ENCODE measurements at regions not wholly inside any gene's neighbourhood (a gene's known extent, or its start where the extent isn't known, plus 50 kb on each side); places are given as distances from the start of the nearest gene placed in this dataset.

DNA sequence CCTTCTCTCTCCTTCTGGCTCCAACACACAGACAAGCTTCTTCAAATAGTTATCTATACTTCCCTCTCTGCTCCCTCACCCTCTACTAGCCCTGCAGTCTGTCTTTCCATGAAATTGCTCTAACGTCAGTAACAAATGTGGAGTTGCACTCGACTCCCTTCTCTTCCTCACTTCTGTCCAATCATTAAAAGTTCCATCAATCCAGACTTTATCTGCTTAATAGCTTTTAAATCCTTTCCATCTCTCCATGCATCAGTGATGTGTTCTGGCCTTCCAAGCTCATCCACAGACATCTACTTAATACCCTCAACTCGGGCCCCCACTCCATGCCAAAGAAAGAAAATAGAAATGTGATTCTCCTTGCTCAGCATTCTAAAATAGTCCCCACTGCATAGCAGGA is 422.1 kb upstream of the CDH5 start:
- DNase-seq: no peak

DNA sequence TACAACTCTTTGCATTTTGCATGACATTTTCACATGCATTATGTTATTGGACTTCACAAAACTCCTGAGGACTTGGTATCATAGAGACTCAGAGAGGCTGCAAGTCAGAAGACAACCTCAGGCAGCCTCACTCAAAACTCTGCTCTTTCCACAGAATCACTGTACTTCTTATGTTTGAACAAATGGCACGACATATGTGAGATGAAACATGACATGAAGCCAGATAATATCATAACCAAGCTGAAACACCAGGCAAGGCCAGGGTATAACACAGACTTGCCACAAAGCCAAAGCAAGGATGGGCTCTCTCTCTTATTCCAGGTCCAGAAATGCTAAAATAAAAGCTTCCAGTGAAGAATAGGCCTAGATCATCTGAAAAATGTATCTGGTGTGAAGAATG is 425.8 kb upstream of the CDH5 start:
- no peak for DNase-seq

DNA sequence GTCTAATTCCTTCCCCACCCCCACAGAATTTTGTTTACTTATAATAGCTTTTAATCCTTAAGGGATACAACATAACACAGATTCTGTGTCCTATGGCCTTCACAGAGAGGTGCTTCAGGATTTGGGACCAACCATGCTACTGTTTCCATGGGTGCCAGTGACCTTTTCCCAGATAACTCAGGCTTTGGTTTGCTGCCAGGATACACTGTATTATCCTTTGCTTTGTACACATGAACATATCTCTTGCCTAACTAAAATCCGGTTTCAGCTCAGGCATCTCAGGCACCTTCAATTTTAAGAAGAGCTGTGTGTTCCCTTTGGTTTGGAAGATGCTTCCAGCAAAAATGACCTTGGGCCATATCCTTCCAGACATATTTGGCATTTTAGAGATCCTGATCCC is 428.4 kb upstream of the CDH5 start:
- DNase-seq: no peak

DNA sequence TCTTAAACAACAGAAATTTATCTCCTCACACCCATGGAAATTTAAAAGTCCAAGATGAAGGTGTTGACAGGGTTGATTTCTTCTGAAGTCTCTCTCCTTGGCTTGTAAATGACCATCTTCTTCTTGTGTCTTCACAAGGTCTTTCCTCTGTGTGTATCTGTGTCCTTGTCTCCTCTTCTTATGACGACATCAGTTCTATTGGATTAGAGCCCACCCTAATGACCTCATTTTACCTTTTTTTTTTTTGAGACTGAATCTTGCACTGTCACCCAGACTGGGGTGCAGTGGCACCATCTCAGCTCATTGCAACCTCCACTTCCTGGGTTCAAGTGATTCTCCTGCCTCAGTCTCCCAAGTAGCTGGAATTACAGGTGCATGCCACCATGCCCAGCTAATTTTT is 429.0 kb upstream of the CDH5 start:
- DNase-seq: no peak

DNA sequence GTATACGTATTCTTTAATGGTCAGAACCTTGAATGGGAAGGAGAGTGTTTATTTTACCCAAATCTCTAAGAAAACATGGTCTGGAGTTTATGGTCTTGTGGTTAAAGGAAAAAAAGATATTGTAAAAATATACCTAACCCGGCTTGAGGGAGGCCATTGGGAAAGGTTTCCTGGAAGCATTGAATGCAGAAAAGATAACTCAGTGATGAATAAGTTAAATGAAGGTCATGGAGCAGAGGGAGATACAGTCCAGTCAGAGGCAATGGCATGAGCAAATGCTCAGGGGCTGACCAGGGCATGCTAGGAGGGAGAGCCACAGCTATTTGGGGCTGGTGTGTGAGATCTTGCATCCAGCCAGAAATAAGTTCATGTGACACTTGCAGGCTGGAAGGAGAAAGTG is 430.4 kb upstream of the CDH5 start:
- no peak for DNase-seq

DNA sequence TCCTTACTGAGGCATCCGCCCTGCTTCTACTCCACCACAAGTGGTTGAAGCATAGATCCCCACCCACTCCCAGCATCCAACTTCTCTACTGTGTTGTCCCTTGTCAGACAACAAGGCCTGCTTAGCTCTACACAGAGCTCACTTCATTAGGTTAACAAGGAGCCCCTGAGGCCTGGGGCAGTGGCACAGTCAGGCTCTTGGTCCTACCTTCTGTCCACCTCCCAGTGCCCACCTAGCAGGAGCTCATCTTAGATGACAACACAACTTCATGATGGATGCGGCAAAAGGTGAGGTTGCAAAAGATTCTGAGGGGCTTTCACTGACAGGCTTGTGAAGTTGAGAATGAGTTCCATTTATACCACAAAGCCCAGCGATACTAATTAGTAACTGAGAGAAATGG is 432.0 kb upstream of the CDH5 start:
- no peak for DNase-seq

DNA sequence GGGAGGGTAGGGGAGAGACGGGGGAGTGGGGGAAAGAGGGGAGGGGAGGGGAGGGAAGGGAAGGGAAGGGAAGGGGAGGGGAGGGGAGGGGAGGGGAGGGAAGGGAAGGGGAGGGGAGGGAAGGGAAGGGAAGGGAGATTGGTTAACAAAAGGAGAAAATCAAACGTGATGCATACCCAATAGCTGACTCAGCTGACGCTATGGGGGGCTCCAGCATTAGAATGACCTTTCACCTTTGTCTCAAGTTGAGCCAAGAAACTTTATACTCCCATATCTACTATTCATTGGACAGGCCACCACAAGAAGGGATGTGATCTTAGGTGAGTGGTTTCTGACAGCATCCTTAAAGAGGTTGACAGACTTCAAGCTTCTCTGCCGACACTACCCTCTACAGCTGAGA is 432.8 kb upstream of the CDH5 start:
- no peak for DNase-seq

DNA sequence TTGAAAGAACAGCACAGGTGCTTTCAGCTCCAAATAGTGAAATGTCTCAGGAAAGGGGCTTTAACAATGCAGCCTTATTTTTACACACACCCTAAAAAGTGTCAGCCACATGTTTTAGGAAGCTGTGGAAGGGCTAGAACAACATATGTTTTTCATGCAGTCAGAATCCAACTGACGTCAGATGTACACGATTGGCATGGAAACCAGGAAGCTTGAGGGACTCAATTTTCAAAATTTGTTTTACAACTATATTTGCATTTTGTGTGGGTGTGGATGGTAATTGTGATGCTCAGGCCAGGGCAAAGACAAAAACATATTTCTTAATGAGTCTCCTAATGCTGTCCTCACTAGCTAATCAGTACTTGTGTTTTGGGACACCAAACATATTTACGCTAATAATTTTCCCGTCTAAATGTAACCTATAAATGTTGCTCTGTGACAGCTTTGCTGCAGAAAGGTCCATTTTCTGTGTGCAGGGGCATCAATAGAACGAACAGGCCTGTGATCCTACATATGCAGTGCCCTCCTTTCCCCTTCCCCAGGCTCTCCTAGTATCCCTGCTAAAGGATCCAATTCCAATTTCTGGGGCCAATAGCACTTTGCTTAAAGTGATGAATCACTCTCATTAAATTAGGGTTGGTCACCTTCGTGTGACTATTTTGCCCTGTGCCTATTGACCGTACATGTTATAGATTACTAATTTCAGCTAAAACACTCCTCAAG is 434.0 kb upstream of the CDH5 start:
- no peak for DNase-seq

DNA sequence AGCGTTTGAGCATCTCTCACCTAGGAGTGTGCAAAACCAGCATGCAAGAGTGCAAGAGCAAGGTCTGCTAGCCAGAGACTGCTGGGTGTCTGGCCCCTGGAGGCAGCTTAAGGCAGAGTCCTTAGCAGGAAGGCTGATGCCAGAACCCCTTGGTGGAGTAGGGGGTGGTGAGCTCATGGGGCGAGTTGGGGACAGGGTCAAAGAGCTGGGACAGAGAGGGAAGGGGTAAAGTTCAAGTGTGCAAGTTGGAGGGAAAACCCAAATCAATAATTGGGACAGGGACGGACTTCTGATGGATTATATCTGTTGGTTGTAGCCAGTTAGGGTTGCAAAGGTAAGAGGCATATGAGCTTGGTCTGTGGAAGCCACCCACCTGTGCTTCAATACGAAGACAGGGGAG is 443.6 kb upstream of the CDH5 start:
- no peak for DNase-seq

DNA sequence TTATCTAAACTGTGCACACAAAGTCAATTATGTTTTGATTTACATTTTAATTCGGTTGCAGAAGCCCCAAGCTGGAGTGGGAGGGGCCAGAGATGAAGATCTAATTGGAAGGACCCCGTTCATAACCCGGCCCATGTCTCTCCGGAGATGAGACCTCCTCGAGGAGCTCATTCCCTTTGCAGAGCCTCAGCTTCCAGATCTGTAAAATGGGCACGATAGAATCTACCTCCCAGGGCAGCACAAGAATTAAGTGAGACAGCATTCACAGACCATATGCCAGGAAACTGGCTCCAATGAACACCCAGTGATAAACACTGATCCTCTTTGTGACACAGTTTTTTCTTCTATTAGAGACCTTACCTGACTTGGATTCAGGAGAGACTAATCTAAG is 446.5 kb upstream of the CDH5 start:
- no peak for DNase-seq

DNA sequence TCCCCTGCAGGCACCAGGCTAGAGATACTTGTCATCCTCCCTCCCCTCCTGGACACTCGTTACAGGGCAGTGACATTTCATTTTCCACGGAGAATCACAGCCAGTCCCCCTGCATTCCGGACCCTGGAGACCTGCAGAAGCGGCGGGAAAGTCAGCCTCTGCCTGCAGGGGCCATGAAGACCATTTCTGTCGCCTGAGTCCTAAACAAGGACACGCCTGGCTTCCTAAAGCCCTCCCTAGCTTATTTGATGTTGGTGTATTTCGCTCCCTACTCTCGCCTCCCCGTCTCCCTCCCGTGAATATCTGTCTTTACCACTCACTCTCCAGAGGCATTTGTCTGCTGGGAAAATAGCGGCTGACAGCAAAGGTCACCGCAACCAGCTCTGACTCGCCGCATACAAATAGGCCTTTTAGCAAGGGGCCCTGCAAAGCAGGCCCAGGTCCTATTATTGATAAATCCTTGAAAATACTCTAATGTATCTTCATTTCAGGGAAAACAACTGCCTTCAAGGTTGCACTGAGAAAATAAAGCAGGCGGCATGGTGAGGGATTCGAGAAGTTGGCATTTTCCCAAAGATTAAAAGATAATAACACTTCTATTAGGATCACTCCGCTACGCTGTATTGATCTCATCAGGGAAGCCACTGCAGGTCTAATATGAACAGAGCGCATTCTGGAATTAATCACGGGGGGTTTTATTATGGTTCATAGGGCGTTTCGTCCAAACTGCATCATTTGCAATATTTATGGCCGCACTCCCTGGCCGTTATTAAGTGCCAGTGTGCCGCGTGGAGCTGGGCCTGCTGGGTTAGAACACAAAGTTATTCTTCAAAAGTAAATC is 447.1 kb upstream of the CDH5 start:
- no peak for DNase-seq

DNA sequence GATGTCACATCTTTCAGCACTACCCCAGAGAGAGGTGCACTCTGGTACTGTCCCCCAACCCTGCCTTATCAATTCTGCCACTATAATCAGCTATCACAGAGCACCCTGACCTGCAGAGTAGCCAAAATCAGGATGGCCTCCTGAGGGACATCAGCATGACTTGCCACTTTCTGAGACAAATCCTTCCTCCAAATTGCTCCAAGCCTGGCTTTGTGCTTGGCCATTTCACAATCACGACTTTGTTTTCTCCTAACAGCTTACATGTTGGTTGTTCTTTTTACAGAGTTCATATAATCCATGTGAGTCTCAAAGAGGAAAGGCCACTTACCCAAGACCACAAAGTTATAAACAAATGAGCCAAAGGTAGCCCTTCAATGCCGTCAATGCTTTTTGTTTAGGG is 449.0 kb upstream of the CDH5 start:
- no peak for DNase-seq

DNA sequence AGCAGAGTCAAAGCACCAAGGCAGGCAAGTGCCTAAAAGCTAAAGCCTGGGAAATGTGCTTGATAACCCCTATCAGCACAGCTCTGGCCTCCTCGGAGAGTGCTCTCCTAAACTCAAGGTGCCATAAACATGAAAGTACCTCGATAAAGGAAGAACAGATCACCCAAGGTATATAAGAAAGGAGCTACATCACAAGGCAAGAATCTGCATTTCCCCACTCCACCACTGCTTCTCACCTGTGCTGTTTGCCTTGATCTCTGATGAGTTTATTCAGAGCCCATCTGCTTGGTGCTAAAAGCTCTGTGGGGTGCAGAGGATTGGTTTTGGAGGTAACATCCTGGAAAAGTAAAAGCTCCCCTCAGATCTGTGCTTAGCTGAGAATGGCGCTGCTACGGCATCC is 449.5 kb upstream of the CDH5 start:
- DNase-seq: no peak

DNA sequence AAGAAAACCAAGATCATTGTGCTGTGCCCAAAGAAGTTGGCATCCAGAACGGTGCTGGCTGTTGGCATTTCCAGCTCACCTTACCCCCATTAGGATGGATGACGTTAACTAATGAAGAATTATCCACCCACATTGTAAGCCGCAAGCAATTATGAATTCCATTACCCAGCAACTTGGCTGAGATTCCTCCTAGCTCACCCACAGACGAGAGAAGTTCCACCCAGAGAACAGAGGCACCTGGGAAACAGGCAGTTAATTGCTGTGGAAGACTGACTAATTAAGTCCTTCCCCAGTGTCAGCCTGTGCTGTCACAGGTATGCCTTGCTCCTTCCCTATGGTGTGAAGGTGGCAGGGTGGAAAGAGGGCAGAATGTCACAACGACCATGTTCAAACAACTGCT is 456.2 kb upstream of the CDH5 start:
- DNase-seq: no peak

DNA sequence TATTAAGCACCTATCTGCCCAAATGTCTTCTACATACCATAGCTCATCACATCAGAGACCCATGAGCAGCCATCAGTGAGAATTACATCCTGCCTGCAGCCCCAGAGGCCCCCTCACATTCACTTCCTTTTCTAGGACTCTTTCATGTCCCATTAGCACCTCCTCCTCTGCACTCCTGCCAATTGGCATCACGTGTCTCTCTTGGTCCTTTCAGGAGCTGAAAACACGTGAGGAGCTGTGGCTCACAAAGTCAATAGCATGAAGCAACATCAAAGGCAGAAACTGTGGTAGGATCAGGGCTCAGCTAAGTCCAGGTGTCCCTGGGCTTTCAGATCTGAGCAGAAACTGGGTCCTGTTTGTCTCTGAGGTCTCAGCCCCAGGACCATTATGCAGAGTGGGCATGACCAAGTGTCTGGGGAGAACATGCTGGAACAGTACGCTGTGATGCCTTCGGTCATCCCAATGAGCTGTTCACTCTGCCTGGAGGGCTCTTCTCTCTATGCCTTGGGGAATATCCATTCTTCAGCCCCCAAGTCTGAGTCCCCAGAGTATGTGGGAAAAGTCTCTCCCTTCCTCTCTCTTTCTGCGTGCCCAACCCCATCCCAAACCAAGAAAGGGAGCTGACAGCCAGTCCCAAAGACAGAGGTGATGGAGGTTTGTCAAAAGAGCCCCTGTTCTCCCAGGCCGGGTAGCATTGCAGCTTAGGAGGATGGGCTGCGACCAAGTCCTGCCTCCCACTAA is 457.0 kb upstream of the CDH5 start:
- no peak for DNase-seq

DNA sequence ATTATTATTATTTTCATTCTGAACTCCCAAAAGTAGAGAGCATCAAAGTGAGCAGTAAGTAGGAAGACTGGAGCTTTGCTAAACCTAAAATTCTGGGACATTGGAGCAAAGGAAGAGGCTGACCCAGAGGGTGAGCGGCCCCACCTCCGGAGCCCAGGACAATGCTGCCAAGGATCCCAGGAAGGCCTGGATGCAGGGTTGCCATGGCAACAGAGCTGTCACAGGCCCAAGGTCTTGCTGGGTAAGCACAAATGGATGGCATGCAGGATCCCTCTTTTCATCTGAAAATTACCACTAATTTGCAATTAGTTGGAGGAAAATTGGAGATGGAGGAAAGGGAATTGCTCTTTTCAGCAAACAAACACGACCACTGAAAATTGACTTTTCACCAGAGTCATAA is 457.9 kb upstream of the CDH5 start:
- DNase-seq: no peak

DNA sequence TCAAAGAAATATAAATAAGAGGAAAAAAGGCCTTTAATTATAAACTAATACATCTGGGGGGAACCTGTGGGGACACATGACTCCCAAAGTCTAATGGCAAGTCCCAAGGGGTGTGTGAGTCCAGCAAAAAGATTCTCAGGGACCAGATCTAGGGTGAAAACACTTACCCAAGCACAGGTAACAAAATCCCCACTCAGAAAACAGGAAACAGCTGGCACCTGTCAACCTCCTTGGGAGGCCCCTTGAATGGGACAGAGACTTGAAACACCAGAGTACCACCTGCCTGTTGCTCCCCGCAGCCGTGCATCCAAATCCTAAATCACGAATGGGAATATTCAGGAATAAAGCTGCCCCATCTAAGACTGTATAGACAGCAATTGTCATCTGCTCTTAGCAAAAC is 461.2 kb upstream of the CDH5 start:
- no peak for DNase-seq

DNA sequence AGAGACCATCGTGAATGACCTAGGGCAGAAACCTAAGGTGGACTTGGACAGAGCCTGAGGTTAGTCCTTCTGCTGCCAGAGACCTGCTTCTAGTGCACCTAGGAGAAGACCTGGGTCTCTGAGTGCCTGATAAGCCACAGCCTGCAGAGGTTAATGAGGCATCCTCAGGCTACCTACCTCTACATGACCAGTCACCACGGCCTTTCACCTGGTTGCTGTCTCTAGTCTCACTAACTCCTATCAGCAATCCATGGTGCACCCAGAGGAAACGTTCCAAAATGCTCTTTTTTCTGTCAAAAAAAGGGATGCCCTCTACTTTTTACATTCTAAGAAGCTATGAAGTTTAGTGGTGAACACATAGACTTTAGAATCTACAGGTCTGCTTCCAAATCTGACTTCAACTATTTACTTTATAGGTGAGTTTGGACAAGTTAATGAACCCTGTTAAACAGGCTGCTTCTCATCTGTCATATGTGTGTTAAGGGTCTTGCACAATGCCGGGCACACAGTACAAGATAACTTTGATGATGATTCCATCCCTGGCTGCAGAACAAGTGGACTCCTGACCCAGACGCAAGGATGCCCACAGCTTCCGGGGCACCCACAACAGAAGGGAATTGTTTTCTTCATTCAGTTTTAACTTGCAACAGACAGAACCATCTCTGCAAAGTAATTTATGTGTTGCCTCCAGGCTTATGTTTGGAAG is 469.9 kb upstream of the CDH5 start:
- no peak for DNase-seq

DNA sequence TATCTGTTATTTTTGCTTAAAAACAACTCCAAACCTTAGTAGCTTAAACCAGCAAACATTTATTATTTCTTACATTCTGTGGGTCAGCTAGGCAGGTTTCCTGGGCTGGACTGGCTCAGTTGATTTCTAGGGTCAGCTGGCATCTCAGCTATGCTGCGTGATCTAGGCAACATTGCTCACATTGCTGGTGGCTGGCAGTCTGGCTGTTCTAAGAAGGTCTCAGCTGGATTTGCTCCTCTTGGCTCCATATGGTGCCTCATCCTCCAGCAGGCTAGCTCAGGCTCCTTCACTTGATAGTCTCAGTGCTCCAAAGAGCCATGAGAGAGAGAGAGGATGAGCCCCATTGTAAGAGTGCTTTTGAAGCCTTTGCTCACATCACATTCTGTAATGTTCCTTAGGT is 470.6 kb upstream of the CDH5 start:
- no peak for DNase-seq

DNA sequence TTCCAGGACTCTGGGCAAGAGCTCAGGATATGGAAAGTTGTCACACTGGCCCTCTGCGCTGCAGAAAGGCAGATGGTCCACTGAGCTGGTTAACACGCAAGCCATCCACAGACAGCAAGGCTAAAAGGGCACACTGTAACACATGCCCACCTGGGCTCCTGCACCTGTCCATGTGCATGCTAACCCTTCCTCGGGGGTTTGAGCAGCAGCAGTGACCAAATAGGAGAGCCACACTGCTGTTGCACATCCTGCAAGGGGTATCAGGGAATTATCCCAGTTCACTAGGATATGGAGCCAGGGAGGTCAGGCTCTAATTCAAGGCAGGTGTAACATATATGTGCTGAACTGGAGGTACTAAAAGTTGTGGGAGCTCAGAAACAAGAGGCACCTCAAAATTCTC is 471.0 kb upstream of the CDH5 start:
- no peak for DNase-seq

DNA sequence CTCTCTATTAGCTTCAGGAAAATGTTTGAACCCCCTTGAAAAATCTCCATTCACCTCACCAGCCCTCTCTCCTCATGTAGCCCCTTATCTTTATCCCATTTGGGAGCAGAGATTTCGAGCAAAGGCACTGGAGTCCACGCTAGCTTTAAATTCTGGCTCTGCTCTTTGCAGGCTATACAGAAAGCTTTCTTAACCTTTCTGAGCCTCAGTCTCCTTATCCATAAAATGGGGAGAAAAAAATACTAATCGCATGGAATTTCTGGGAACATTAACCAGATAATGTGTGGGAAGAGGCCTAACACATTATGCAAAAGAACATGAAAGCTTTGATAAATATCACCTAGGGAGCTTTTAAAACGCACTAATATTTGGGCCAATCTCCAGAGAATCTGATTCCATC is 476.3 kb upstream of the CDH5 start:
- DNase-seq: no peak

DNA sequence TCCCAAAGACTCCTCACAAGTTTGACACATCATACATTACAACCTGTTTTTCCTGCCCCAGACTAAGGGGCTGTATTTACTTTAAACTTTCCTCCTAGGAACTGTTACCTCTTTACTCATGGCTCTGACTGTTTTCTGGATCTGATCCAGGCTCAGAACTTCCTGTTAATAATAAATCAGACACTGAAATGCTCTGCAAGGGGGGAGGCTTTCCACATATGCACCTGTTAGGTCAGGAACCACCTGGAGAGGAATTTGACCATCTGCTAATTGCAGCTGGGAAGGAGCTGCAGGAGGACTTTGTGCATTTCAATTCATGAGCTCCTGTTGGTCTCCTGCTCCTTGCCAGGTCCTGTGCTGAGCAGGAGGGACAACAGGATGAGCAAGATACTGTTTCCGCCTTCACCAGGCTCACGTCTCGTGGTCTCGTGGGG is 476.9 kb upstream of the CDH5 start:
- no peak for DNase-seq

DNA sequence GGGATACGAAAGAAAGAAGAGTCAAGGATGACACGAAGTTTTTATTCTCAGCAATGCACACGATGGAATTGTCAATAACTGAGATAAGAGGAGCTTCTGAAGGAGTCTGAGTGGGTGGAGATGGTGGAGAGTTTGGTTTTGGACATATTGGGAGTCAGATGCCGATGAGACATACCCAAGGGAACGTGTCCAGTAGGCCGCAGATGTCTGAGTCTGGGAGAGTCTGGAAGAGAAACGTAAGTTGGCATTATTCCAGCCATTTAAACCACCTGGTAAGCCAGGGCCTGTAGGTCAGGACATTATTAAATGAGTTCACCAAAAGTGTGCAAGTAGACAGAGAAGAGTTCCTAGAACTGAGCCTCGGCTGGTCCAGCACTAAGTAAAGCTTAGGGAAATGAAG is 478.3 kb upstream of the CDH5 start:
- DNase-seq: no peak
